GM19035 (cell line): ENCODE measurements at regions not wholly inside any gene's neighbourhood (a gene's known extent, or its start where the extent isn't known, plus 50 kb on each side); places are given as distances from the start of the nearest gene placed in this dataset.
"Not testable (repeated sequence)": the region's sequence is repeated elsewhere in the genome, so short reads cannot be mapped to it uniquely, and the experiment has no call there.

Experiments
- ATAC-seq: cut with Tn5 transposase; IDR thresholded peaks from one replicate; pipeline ENCODE4 v1.9.1; 2021; ENCODE audit not compliant: unreplicated experiment

GRCh38 chr6:12348530-12349511, 58.7 kb downstream of the EDN1 start:
- no peak for ATAC-seq

DNA sequence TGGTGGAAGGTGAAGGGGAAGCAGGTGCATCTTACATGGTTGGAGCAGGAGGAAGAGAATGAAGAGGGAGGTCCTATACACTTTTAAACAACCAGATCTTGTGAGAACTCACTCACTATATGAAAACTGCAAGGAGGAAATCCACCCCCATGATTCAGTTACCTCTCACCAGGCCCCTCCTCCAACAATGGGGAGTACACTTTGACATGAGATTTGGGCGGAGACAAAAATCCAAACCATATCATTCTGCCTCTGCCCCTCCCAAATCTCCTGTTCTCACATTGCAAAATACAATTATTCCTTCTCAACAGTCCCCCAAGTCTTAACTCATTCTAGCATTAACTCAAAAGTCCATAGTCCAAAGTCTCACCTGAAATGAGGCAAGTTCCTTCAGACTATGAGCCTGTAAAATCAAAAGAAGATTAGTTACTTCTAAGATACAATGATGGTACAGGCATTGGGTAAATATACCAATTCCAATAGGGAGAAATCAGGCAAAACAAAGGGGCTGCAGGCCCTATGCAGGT, 60.5 kb downstream of the EDN1 start:
- ATAC-seq, result no peak

DNA sequence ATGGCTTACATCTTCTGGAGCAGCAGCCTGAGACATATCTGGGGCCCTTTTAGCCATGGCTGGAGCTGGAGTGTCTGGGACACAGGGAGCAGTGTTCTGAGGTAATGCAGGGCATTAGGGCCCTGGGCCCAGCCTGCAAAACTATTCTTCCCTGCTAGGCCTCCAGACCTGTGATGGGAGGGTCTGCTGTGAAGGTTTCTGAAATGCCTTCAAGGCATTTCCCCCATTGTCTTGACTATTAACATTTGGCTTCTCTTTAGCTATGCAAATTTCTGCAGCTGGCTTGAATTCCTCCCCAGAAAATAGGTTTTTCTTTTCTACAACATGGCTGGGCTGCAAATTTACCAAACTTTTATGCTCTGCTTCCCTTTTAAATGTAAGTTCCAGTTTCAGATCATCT, 61.5 kb downstream of the EDN1 start:
- no peak for ATAC-seq

- ATAC-seq, result no peak
Observed at GRCh38 chr6:12353731-12354130, 63.6 kb downstream of the EDN1 start.

GRCh38 chr6:12354499-12354898, 64.3 kb downstream of the EDN1 start:
- ATAC-seq, result no peak

DNA sequence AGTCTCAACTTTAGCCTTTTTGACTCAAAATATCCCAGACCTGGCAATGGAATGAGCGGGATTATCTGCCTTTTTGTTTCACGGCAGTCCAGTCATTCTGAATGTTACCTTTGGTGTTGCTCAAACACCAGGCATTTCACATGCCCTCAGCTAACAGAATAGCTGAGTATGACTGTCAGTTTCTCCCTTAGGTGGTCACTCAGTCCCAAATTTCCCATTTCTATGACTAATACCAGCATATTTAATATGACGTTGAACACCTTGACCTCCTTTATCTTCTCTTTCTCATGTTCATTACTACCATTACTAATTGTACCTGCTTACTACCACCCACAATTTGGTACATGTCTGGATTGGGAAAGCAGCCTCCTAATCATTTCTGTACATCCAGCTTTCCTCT, 65.2 kb downstream of the EDN1 start:
- ATAC-seq, result no peak

DNA sequence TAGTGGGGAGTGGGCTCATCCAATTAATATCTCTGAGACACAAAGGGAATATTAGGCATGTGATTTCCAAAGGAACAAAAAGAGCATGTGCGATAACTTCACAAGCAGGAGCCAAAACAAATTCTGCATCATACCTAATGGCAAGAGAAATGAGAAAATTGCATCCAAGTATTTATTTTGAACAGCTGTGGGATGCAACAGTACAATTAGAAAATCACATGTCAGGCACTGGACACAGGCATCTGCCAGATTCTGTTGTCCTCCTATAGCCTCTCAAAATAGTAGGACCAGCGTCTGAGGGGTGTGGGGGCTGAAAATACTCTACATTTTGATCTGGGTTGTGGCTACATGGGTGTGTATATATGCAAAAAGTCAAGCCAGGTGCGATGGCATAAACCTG, 66.3 kb downstream of the EDN1 start:
- no peak for ATAC-seq

GRCh38 chr6:12356983-12357972, 67.1 kb downstream of the EDN1 start:
- ATAC-seq, result peak; percentile 70

DNA sequence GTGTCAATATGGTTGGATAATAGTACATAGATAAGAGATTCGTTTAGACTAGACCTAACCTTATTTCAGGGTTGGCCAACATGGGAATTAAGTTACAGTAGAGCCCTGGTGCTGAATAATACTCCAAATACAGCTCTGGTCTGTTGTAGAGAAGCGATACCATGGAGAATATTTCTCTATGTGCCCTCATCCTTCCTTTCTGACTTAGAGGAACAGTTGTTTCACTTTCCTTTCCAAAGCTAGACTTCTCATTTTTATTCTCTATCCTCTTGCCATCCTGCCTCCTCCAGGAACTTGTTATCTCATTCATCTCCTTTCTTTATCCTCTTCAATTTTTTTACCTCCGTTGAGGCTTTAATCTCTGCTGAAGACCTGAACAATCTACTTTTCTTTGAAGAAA, 68.9 kb downstream of the EDN1 start:
- ATAC-seq, result no peak

DNA sequence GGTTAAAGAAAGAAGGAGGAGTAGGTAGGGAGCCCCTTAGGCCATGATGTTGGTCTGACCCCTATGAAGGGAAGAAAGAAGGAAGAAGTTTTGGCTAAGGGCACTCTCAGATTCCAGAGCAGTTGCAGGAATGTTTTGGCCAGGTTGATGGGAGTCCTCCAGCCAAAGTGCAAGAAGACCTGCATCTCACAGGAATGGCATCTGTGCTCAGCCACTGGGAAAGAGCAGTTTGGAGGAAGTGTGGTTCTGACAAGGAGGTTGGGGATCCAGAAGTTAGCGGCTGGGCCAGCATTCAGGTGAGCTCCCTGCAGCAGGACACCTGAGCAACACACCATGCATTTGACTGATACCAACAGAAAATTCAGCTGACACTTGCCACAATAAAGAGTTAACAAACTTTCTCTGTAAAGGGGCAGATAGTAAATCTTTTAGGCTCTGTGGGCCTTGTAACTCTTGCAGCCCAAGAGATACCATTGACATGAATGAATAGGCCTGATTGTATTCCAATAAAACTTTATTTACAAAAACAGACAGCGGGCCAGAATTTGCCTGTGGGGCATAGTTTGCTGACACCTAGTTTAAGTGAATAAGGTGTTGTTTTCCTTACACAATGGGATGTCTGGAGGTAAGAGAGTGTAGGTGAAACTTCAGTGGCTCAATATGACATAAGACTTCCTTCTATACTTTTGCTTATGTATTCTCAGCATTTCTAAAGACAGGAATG, 71.0 kb downstream of the EDN1 start:
- no peak for ATAC-seq

GRCh38 chr6:12363277-12363650, 73.1 kb downstream of the EDN1 start:
- ATAC-seq, result not testable (repeated sequence)

DNA sequence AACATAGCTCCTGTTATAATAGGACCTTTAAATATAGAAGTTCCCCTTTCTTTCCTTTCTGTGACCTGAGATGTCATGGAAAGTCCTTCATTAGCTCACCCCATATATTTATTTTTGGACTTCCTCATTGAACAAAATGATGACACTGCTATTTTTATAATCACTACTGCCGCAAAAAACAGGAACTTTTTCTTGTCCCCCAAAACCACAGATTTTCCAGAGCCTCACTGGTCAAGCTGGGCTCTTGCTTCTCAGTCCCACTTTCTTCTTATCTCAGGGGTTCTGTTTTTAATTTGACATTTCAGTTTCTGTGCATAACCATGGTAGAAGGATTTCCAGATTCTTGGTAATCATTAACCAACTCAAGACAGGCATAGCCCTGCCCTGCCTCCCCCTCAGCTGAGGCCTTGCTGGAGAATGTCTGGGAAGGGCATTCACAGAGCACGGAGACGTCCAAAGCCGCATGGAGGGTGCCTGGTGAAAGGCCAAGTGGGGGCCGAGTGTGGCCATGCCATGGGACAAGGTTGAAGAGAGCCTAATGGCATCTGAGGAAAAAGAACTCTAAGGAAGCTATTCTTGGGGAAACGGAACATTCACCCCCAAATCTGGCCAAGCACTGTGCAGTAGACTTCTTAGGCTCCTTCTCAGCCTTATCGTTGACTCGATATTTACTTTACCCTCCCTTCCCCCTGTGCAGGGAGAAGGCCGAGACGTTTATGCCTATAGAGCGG, 73.7 kb downstream of the EDN1 start:
- ATAC-seq, result peak; percentile 52

- no peak for ATAC-seq
Observed at GRCh38 chr6:12364621-12365020, 74.5 kb downstream of the EDN1 start.

DNA sequence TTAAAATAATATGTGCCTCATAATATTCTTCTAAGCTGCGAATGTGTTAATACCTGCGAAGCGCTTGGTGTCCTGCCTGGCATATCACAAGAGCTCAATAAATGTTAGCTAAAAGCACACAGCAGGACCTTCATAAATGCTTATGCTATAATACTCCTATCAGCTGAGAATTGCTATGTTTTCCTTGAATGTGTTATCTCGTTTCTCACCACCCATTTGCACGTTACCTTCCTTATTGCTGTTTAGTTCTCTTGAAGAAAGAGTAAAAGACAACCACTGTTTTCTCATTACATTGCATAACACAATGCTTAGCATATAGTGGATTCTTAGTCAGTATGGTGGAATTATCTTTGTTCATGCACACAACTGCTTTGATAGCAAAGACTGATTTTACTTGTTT, 76.6 kb downstream of the EDN1 start:
- no peak for ATAC-seq

DNA sequence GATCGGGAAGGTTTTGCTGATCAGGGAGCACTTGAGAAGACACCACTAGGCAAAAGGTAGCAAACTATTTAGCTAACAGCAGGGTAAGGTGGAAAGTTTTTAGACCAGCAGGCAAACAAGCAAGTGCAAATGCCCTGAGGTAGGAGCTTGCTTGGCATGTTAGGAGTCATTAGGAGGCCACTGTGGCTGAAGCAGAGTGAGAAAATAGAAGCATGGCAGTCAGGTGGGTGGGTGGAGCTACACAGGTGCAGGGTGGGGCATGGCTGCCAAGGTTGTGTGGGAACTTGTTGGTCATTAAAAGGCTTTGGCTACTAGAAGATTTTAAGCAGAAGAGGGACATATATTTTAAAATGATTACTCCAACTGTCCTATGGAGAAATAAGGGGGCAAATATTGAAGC, 77.3 kb downstream of the EDN1 start:
- no peak for ATAC-seq

- no peak for ATAC-seq
Observed at GRCh38 chr6:12369355-12369754, 79.2 kb downstream of the EDN1 start.

DNA sequence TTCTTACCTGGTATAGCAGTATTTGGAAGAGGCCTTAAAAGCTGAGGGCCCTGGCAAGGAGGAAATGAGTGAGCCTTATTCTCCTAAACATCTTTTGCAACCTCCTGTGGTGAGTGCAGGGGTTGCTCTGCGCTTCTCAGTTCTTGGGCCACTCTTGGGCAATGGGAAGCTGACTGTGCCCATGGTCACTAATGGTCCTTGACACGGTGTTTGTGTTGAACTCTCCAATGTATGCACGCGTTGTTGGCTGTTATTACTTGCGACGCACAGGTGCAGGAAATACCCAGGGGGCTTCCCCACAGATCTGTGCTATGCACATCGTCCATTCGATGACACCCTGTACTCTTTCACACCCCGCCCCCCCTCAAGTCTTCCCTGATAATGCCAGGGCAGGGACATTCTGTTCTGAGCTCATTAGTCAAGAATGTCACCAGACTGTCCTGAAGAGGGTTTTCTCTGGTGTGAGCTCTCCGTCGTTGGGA, 79.7 kb downstream of the EDN1 start:
- peak; percentile 75 for ATAC-seq

- no peak for ATAC-seq
Observed at GRCh38 chr6:12371151-12371550, 81.0 kb downstream of the EDN1 start.

DNA sequence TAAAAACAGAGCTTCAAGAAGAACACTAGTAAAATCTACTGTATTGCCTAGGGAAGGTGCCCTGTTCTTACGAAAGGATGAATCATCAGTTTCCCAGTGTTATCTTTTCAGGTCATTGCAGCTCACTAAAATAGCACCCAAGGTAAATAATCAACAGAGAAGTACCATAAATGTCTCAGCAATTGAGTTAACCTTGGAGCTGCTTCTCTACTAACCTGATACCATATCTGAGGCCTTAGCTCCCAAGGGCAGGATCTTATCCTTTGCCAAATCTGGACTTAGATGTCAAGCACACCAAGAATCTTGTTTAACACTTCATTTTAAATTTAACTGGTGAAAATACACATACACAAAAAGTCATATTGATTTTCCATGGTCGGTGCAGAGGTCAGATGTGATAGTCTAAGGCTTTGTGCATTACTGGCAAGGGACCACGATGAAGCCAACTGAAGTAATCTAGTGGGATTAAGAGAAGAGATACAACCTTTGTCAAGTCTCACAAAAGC, 81.5 kb downstream of the EDN1 start:
- ATAC-seq, result no peak

- ATAC-seq, result no peak
Observed at GRCh38 chr6:12379181-12379580, 89.0 kb downstream of the EDN1 start.
